ENCODE measurements at regions not wholly inside any gene's neighbourhood (a gene's known extent, or its start where the extent isn't known, plus 50 kb on each side); places are given as distances from the start of the nearest gene placed in this dataset.

- no peaks in the 10 kb centered on the region for H3K36me3 ChIP-seq (ENCODE audit: control insufficient read depth in 2 of 2, extremely low read depth in 1 of 2, insufficient read depth in 2 of 2, low read length in 2 of 2)
- H3K9me3 ChIP-seq (replicated peaks; ENCODE audit: control insufficient read depth, insufficient read depth, low read length) = no peaks in the 10 kb centered on the region
- H3K9ac ChIP-seq (replicated peaks; ENCODE audit: extremely low read depth, insufficient read depth, low read length) = no peak overlapping the region
- H2AFZ ChIP-seq (ENCODE audit: low read depth, low read length) = no peak overlapping the region
- DNase-seq (ENCODE audit: low read depth, low spot score) (no peak), FAIRE-seq (no peak)
- H3K27ac ChIP-seq (ENCODE audit: insufficient read depth, low read depth, low read length) = no peak overlapping the region
- no peaks in the 10 kb centered on the region for H3K9me1 ChIP-seq (replicated peaks; ENCODE audit: control insufficient read depth, extremely low read depth, insufficient read depth, low read length)
- no peaks in the 10 kb centered on the region for H3K27me3 ChIP-seq (ENCODE audit: control insufficient read depth in 2 of 2, insufficient read depth in 2 of 2, low read length in 2 of 2)
- POLR2A ChIA-PET = no interaction called here
- CTCF ChIA-PET = interaction anchor here (1.3 to 2.4 kb wide), 3 partner anchors 11 to 38 kb away, joined by 3 to 10 read pairs (median 5); no protein-coding TSS in a partner anchor
- dilution Hi-C loops (cut with MboI; ENCODE audit: extremely low pct_ligation_motif_present, low sequenced_read_pairs) (no loop called here), intact Hi-C loops (cut with micrococcal nuclease) (no loop called here)
- H3K79me2 ChIP-seq (ENCODE audit: control insufficient read depth, insufficient read depth, low read length) = no peaks in the 10 kb centered on the region
- H4K20me1 ChIP-seq (replicated peaks; ENCODE audit: control insufficient read depth, extremely low read depth, insufficient read depth, low read length) = no peaks in the 10 kb centered on the region
- no peak overlapping the region for H3K4me2 ChIP-seq (ENCODE audit: insufficient read depth, low read length)
- no peak overlapping the region for H3K4me3 ChIP-seq (replicated peaks in 1 of 3; ENCODE audit: insufficient read depth in 1 of 3, low read depth in 1 of 3, low read length in 3 of 3)
- BruUV-seq (replicated peaks) = no TSS peak
- peaks cover 8% of the 10 kb centered on the region for H3K4me1 ChIP-seq (ENCODE audit: control insufficient read depth, extremely low read depth, insufficient read depth, low read length)
- no peak for TF ChIP-seq POLR2A (IDR thresholded peaks at IDR 0.05; ENCODE audit: low read depth, low read length)
- no peak for TF ChIP-seq EZH2 (IDR thresholded peaks at IDR 0.05; ENCODE audit: borderline replicate concordance, low read depth, low read length, severe bottlenecking)
- no peak for TF ChIP-seq MAX (IDR thresholded peaks at IDR 0.05; ENCODE audit: insufficient read depth, insufficient read length)
- TF ChIP-seq GATA2 (IDR thresholded peaks at IDR 0.05; ENCODE audit: insufficient read depth, insufficient read length, low read depth, low read length) = no peak
- TF ChIP-seq MYC (IDR thresholded peaks at IDR 0.05; ENCODE audit: low read depth, low read length) = no peak
- TF ChIP-seq JUN (IDR thresholded peaks at IDR 0.05; ENCODE audit: borderline replicate concordance, insufficient read depth, insufficient read length, low read depth) = no peak
- TF ChIP-seq CTCF (IDR thresholded peaks at IDR 0.05; ENCODE audit: extremely low read depth in 1 of 2, insufficient read depth in 1 of 2, low read depth in 1 of 2, low read length in 2 of 2) = no peak
- no peak for TF ChIP-seq FOS (IDR thresholded peaks at IDR 0.05; ENCODE audit: borderline replicate concordance, insufficient read depth, low read length)
- TF ChIP-seq POLR2AphosphoS5 (IDR thresholded peaks at IDR 0.05; ENCODE audit: insufficient read depth, low read depth, low read length) = no peak
Observed at GRCh38 chr10:5584895-5585516, 60.2 kb downstream of the CALML3 start.

Data from endothelial cell of umbilical vein (primary cell).